ENCODE measurements at regions not wholly inside any gene's neighbourhood (a gene's known extent, or its start where the extent isn't known, plus 50 kb on each side); places are given as distances from the start of the nearest gene placed in this dataset.

DNA sequence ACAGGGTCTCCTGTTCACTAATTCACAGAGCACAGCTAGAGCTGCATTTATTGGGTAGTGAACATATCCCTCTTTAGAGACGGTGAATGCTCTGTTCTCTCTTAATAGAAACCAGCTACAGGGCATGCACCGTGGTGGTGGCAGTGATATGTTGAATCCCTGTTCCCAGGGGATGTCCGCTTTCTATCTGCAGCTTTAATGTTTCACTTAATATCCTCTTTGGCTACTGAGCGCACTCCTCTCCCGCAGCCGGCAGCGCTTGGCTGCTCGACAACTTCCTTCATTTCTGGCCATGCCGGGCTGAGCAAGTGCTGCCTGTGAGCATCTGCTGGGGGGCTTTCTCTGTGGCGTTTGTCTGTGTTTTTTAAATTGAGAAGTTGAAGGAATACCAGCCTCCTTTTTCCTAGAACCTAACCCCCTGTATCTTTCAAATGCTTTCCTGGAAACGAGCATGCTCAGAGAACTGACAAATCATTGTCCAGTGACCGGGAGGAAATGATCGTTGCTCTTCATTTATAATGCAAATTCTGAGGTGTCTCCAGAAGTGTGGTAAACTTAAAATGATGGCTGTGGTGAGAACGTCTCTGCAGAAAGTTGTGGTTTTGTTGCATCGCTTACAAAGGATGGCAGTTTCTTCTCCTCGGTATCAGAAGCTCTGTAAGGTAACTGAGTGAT, 297.9 kb downstream of the UTRN start:
- Histone ChIP-seq H3K27me3 (ENCODE audit: insufficient read depth, low read length) (no peaks in the 10 kb centered on the region), H3K14ac (ENCODE audit: insufficient read depth, low read length) (no peak overlapping the region), H3K79me2 (ENCODE audit: insufficient read depth, low read length) (no peaks in the 10 kb centered on the region), H3K18ac (ENCODE audit: insufficient read length, low read depth, low read length) (no peak overlapping the region), H4K20me1 (ENCODE audit: control insufficient read depth, insufficient read depth, insufficient read length) (no peaks in the 10 kb centered on the region), H2BK20ac (ENCODE audit: low read depth, low read length, poor library complexity, severe bottlenecking) (no peak overlapping the region), H2BK15ac (ENCODE audit: low read depth, low read length) (no peak overlapping the region), H3K27ac (ENCODE audit: insufficient read length, low read depth, low read length) (no peak overlapping the region), H3K4ac (ENCODE audit: low read depth, low read length) (no peak overlapping the region), H3K9ac (ENCODE audit: extremely low read depth, insufficient read length, low read length) (no peak overlapping the region), H3T11ph (ENCODE audit: low read length) (no peak overlapping the region), H4K8ac (replicated peaks; ENCODE audit: insufficient read length, low read depth, low read length) (no peak overlapping the region), H2AFZ (ENCODE audit: low read length) (no peak overlapping the region), H3K4me1 (ENCODE audit: insufficient read depth, low read length) (no peaks in the 10 kb centered on the region; the same call in 1 of the 2 replicates), H2AK5ac (ENCODE audit: insufficient read length, low read length) (no peak overlapping the region), H3K56ac (ENCODE audit: insufficient read length, low read depth, low read length) (no peak overlapping the region), H2BK12ac (ENCODE audit: insufficient read length, low read depth, low read length) (no peak overlapping the region), H3K23me2 (ENCODE audit: insufficient read length, low read depth, low read length, poor library complexity, severe bottlenecking) (no peaks in the 10 kb centered on the region), H3K23ac (ENCODE audit: insufficient read length, low read depth, low read length) (no peak overlapping the region), H2BK120ac (ENCODE audit: low read depth, low read length, poor library complexity, severe bottlenecking) (no peak overlapping the region), H2BK5ac (ENCODE audit: insufficient read length, low read length) (no peak overlapping the region), H4K5ac (ENCODE audit: insufficient read length, low read depth, low read length) (no peak overlapping the region), H3K4me2 (ENCODE audit: insufficient read depth, insufficient read length, low read length) (peak overlapping the region; percentile 59), H3K79me1 (ENCODE audit: insufficient read depth, low read depth, low read length, poor library complexity, severe bottlenecking) (no peaks in the 10 kb centered on the region), H4K91ac (ENCODE audit: insufficient read length, low read depth, low read length) (no peak overlapping the region), H3K9me3 (ENCODE audit: control insufficient read depth, low read depth, low read length) (no peaks in the 10 kb centered on the region)
- Mint-ChIP-seq H3K27me3 (ENCODE audit: low read depth) (no peaks in the 10 kb centered on the region), H3K4me1 (peaks cover 45 to 53% of the 10 kb centered on the region in 2 experiments), H3K9me3 (no peaks in the 10 kb centered on the region), H3K27ac (peak overlapping the region; percentile 13 to 91 (median 61); a peak in 6 of 7 replicates), H3K36me3 (ENCODE audit: insufficient read depth in 1 of 3, low read depth in 3 of 3) (peaks cover 3 to 17% (median 9%) of the 10 kb centered on the region in 3 experiments; a peak in 4 of 7 replicates), H3K4me3 (peak overlapping the region; percentile 64 to 76)
- TF ChIP-seq CTCF (conservative IDR thresholded peaks at IDR 0.05): no peak
- WGBS (ENCODE audit: extremely low coverage, insufficient read length, low lambda C conversion rate): no CpG with 5 or more reads among the region's 16 CpGs
- DNase-seq: peak; percentile 32

All from H9 (cell line).